ENCODE measurements at regions not wholly inside any gene's neighbourhood (a gene's known extent, or its start where the extent isn't known, plus 50 kb on each side); places are given as distances from the start of the nearest gene placed in this dataset.
A peak's percentile ranks its signal among the peaks of the same experiment; 100 is the strongest.

DNA sequence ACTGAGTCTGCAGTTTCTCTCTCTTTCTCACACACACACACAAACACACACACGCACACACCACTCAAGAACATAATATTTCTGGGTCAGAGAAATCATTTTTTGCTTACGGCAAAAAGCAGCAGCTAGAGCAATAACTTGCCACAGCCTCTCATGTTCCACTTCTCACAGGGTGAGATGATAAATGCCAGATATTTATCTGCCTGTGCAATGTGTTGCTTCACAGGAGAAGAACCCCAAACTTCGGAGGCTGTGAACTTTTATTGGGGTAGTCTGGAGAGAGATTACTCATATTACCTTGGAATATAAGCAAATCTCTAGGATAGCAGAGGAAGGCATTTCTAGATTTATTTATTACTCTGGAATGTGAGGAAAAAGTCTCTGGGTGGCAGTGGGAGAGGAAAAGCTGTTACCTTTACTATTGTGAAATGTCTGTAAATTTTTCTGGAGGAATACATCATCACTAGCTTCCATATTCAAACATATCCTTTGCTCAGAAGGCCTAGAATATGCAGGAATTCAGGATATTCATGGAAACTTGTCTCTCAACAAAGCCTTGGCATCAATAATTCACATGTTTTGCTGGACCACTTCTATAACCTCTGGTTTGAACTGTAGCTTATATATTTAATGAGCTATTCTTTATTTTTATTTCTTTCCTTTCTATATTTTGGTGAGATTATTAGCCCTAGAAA, 369.2 kb downstream of the NSUN3 start:
- TF ChIP-seq, protein P1, sequence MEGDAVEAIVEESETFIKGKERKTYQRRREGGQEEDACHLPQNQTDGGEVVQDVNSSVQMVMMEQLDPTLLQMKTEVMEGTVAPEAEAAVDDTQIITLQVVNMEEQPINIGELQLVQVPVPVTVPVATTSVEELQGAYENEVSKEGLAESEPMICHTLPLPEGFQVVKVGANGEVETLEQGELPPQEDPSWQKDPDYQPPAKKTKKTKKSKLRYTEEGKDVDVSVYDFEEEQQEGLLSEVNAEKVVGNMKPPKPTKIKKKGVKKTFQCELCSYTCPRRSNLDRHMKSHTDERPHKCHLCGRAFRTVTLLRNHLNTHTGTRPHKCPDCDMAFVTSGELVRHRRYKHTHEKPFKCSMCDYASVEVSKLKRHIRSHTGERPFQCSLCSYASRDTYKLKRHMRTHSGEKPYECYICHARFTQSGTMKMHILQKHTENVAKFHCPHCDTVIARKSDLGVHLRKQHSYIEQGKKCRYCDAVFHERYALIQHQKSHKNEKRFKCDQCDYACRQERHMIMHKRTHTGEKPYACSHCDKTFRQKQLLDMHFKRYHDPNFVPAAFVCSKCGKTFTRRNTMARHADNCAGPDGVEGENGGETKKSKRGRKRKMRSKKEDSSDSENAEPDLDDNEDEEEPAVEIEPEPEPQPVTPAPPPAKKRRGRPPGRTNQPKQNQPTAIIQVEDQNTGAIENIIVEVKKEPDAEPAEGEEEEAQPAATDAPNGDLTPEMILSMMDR (IDR thresholded peaks at IDR 0.05; ENCODE audit: partially characterized antibody, unreplicated experiment): no peak
- Mint-ChIP-seq H3K9me3 (ENCODE audit: unreplicated experiment) (no peaks in the 10 kb centered on the region), H3K27me3 (ENCODE audit: unreplicated experiment) (no peaks in the 10 kb centered on the region), H3K36me3 (ENCODE audit: unreplicated experiment) (peaks cover 6% of the 10 kb centered on the region), H3K4me3 (ENCODE audit: unreplicated experiment) (peak overlapping the region; percentile 20), H3K27ac (ENCODE audit: unreplicated experiment) (no peak overlapping the region), H3K4me1 (ENCODE audit: low read depth, unreplicated experiment) (peaks cover 14% of the 10 kb centered on the region)
- no peak for DNase-seq

DNA sequence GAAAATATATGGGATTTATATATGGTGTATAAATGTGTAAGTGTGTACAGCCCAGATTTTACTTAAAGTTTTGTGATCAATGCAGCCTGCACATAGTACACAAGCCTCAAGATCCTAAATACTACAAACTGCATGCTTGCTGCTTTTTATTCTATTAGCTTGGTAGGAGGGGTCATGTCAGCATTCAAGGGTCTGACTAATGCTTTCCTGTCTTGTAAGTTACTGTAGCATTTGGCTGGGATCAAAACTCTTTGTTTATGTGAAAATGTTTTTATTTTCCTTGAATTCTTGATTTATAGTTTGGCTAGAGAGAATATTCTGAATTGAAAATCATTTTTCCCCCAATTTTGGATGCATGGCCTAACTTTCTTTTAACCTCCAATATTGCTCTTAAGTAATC, 370.9 kb downstream of the NSUN3 start:
- Mint-ChIP-seq H3K36me3 (ENCODE audit: unreplicated experiment) (no peaks in the 10 kb centered on the region), H3K27me3 (ENCODE audit: unreplicated experiment) (no peaks in the 10 kb centered on the region), H3K27ac (ENCODE audit: unreplicated experiment) (no peak overlapping the region), H3K9me3 (ENCODE audit: unreplicated experiment) (no peaks in the 10 kb centered on the region), H3K4me3 (ENCODE audit: unreplicated experiment) (no peak overlapping the region), H3K4me1 (ENCODE audit: low read depth, unreplicated experiment) (peaks cover 11% of the 10 kb centered on the region)
- no peak for DNase-seq
- TF ChIP-seq, protein P1 (IDR thresholded peaks at IDR 0.05; ENCODE audit: partially characterized antibody, unreplicated experiment): no peak

DNA sequence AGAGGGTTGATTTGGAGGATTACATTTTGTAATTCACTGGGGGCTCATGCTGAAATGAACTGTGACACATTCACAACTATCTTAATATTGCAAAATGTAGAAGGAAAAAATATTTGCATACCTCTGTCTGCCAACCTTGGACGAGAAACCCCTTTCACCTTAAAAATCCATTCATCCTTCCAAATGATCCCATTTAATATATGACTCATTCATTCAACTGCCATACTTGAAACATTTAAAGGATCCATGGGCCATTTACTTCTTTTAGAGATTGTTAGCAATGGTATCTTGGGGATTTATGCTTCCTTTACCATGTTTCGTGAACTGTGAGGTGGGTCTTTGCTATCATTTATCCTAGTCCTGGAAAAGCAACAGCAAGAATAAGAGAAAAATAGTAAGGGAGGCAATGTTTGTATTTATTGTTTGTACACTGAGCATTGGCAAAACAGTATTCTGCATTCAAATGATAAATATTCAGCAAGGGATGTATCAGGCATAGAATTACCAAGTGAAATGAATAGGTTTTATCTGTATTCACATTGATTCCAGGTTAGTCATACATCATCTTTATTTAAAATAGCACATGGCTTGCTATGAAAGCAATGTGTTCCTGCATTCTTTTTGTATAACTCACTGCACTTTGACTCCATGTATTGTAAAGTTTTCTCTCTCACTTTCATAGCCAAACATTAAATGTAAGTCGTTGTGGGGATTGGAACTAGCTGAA, 378.1 kb downstream of the NSUN3 start:
- Mint-ChIP-seq H3K4me1 (ENCODE audit: low read depth, unreplicated experiment) (no peaks in the 10 kb centered on the region), H3K36me3 (ENCODE audit: unreplicated experiment) (no peaks in the 10 kb centered on the region), H3K4me3 (ENCODE audit: unreplicated experiment) (no peak overlapping the region), H3K9me3 (ENCODE audit: unreplicated experiment) (no peaks in the 10 kb centered on the region), H3K27me3 (ENCODE audit: unreplicated experiment) (no peaks in the 10 kb centered on the region), H3K27ac (ENCODE audit: unreplicated experiment) (no peak overlapping the region)
- DNase-seq: no peak
- TF ChIP-seq, protein P1 (IDR thresholded peaks at IDR 0.05; ENCODE audit: partially characterized antibody, unreplicated experiment): no peak

DNA sequence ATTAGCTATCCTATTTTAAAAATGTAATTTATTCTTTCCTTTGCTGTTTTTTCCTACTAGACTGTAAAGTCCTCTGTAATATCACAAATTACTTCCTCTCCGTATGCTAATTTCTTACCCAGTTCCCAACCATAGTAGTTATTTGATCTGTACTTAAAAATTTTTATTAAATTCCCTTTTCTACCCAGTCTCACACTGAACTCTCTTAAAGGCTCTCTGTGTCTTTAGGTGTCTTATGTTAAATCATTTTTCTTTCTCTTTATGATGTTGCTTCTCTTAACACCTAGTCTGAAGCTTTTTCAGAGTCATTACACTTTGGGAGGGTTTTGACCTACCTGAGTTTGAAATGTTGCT, 378.6 kb downstream of the NSUN3 start:
- Mint-ChIP-seq H3K4me1 (ENCODE audit: low read depth, unreplicated experiment) (no peaks in the 10 kb centered on the region), H3K9me3 (ENCODE audit: unreplicated experiment) (no peaks in the 10 kb centered on the region), H3K27me3 (ENCODE audit: unreplicated experiment) (no peaks in the 10 kb centered on the region), H3K36me3 (ENCODE audit: unreplicated experiment) (no peaks in the 10 kb centered on the region), H3K4me3 (ENCODE audit: unreplicated experiment) (no peak overlapping the region), H3K27ac (ENCODE audit: unreplicated experiment) (no peak overlapping the region)
- no peak for DNase-seq
- TF ChIP-seq, protein P1 (IDR thresholded peaks at IDR 0.05; ENCODE audit: partially characterized antibody, unreplicated experiment): no peak

DNA sequence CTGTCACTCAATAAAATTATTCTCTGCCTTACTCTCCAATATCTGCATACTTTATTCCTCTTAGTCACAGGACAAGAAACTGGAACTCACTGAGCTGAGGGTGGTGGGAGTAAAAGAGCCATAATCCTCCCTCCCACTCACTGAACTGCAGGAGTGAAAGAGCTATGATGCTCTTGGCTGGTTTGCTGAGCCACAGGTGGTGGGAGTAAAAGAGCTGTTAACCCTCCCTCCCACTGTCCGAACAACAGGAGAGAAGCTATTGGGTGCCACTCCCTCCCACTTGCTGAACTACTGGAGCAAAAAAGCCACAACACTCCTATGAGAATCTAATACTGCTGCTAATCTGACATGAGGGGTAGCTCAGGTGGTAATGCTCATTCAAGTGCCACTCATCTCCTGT, 391.0 kb downstream of the NSUN3 start:
- Mint-ChIP-seq H3K27me3 (ENCODE audit: unreplicated experiment) (no peaks in the 10 kb centered on the region), H3K9me3 (ENCODE audit: unreplicated experiment) (no peaks in the 10 kb centered on the region), H3K4me3 (ENCODE audit: unreplicated experiment) (no peak overlapping the region), H3K4me1 (ENCODE audit: low read depth, unreplicated experiment) (no peaks in the 10 kb centered on the region), H3K36me3 (ENCODE audit: unreplicated experiment) (no peaks in the 10 kb centered on the region), H3K27ac (ENCODE audit: unreplicated experiment) (no peak overlapping the region)
- TF ChIP-seq, protein P1 (IDR thresholded peaks at IDR 0.05; ENCODE audit: partially characterized antibody, unreplicated experiment): no peak
- no peak for DNase-seq

Measured in glutamatergic neuron (in vitro differentiated cells).